T1000 (cell line): ENCODE measurements at regions not wholly inside any gene's neighbourhood (a gene's known extent, or its start where the extent isn't known, plus 50 kb on each side); places are given as distances from the start of the nearest gene placed in this dataset.

Experiments
- DNase-seq: peaks from one replicate; lab custom pipeline; 2025; ENCODE audit warnings: mixed read lengths; lab: John Stamatoyannopoulos, UW

DNA sequence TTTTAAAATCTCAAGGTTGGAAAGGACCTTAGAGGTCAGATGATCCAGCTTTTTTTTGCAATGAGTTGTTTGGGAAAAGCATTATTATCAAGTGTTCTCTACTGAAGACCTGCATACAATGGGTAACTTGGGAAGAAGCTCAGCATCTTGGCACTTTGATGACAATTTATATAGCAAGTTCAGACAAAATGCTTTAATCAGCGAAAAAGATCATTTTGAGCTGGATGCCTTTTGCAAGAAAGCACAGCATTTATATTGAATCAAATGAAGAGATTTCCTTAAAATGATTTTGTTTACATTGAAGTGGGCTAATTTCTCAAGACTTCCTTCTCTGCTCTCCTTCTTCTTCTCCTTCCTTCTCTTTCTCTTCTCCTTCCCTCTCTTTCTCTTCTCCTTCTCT lies 796.4 kb upstream of the CDH2 start:
- DNase-seq, result no peak

DNA sequence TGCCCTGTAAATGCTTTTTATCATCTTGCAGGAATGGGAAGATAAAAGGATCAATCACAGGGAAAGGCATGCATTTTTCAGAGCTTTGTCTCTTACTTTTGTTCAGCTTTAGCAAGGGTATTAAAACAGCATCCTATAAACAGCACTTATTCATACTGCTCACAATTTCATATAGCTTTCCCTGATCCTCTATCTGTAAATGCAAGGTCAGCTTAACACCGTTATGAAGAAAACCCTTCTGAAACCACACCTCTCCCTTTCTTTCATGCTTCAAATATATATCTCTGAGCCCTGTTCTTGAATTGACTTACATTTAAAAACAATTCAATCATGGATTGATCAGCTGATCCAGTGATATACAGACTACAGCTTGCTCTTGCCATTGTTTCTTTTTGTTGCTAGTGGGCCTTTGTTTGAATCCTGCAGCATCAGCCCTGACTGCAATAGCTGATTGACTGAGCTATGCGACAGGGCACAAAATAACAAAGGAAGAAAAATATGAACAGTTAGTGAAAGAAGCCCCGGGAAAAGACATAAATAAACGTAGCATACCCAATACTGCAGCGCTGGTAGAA lies 795.5 kb upstream of the CDH2 start:
- DNase-seq, result no peak

- no peak for DNase-seq
Observed at GRCh38 chr18:28963481-28963880, 786.6 kb upstream of the CDH2 start.

- no peak for DNase-seq
Observed at GRCh38 chr18:28961669-28962228, 784.8 kb upstream of the CDH2 start.

- DNase-seq, result no peak
Observed at GRCh38 chr18:28960146-28960545, 783.2 kb upstream of the CDH2 start.

DNA sequence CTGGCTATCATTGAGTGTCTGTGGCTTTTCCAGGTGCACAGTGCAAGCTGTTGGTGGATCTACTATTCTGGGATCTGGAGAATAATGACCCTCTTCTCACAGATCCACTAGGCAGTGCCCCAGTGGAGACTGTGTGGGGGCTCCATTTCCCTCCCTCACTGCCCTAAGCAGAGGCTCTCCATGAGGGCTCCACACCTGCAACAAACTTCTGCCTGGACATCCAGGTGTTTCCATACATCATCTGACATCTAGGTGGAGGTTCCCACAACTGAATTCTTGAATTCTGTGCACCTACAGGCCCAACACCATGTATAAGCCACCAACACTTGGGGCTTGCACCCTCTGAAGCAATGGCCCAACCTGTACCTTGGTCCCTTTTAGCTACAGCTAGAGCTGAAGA lies 775.4 kb upstream of the CDH2 start:
- DNase-seq, result no peak

DNA sequence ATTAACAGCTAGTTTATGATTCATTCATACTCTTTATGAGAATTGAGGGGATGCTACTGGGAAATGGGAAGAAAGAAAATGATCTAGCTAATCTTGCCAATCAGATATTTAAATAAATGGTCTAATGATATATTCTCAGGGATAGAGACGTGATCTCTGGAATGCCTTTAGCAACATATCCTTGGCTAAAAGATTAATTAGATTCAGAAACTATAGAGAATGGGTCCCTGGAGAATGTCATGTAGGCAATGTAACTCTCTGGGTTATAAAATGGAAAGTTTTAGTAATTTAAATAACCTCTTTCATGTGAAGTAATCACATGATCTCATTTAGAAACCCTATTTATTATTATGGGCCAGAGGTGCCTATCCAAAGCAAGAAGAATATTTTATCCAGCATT lies 771.0 kb upstream of the CDH2 start:
- DNase-seq, result no peak

DNA sequence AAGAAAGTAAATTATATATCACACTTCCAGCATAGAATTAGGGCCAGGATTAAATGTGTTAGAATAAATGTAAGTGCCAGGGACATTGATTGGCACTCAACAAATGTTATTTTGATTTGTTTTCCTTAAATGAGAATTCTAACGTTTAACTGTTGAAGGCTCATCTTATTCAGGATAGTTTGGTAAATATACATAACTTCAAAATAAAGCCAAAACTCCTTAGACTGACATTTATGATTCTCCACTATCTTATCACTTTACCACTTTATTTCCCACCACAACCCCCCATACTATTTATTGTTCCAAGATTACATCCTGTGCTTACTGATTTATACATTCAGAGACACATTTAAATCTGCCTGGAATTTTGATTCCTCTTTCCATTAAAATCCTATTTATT lies 769.5 kb upstream of the CDH2 start:
- DNase-seq, result no peak

DNA sequence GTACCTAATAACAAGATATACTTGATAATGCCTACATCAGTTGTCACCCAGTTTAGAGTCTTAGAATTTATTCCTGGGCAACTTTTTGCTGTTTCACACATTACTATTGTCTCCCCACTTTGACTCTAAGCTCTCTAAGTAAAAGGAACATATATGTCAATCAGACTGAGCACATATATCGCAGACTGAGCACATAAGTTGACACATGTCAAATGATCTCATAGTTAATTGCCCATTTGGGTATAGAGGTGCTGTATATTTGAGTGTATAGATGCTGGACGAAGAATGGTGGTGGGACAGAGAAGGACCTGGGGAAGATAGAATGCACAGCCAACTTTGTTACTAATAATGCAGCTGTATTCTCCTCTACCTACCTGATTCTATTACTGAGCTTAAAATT lies 746.0 kb upstream of the CDH2 start:
- DNase-seq, result no peak

- DNase-seq, result no peak
Observed at GRCh38 chr18:28916456-28916855, 739.5 kb upstream of the CDH2 start.

GRCh38 chr18:28905509-28905908 lies 728.6 kb upstream of the CDH2 start:
- DNase-seq, result no peak

DNA sequence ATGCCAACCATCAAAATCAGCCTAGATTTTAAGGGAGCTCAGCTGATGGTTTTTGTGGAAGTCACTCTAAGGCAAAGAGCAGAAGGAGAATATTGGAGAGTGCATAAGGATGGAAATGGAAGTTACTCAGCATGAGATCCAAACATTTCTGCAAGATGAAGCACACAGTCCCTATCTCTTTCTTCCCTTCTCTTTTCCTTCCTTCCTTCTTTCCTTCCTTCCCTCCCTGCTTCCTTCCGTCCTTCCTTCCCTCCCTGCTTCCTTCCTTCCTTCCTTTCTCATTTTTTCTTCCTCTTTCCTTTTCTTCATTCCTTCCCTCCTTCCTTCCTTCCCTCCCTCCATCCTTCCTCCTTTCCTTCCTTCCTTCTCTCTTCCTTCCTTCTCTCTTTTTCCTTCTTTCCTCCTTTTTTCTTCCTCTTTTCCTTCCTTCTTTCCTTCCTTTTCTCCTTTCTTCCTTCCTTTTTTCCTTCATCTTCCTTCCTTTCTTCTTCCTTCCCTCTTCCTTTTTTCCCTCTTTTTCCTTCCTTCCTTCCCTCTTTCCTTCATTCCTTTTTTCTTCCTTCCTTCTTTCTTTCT lies 727.9 kb upstream of the CDH2 start:
- no peak for DNase-seq

GRCh38 chr18:28903306-28903705 lies 726.4 kb upstream of the CDH2 start:
- no peak for DNase-seq

DNA sequence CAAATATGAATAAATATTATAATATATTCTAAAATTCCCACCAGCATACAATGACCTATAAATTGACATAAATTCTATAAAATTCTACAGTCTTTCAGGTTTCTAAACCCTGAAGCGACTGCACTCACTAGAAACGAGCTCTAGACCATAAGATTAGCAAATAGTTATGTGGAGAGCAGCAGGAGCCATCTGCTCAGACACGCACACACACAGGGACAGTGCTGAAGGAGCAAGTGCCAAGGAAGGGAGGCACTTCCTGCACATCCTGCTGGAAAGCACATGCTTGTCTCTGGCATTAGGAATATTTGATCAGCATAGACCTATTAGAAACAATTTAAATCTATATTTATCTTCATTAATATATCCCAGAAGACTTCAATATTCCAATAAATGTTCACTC lies 713.9 kb upstream of the CDH2 start:
- no peak for DNase-seq

- no peak for DNase-seq
Observed at GRCh38 chr18:28884304-28884703, 707.4 kb upstream of the CDH2 start.

DNA sequence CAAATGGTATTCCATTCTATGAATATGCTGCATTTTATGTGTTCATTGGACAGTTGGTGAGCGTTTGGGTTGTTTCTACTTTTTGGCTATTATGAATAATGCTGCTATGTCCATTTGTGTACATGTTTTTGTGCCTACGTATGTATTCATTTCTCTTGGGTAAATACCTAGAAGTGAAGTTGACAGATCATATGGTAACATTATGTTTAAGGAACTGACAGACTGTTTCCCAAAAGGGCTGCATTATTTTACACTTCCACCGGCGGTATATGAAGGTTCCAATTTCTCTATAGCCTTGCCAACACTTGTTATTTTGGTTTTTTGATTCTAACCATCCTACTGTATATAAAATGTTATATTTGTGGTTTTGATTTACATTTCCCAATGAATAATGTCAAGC lies 703.9 kb upstream of the CDH2 start:
- no peak for DNase-seq

GRCh38 chr18:28875059-28875458 lies 698.1 kb upstream of the CDH2 start:
- no peak for DNase-seq

DNA sequence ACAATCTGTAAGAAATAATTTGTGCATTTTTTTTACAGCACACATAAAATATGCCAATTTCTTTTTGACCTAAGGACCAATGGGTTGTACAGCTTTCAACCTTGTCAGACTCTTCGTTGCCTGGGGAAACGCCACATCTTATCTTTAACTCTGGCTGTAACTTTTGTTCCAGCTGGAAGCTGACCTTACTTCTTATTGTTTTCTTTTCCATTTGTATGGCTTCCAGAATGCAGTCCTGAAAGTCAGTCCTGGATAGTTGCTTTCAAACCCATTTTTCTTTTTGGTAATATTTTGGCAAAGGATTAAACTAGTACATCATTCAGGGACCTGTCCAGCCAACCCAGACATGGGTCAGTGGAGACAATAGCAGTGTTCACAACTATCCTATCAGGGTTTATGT lies 686.5 kb upstream of the CDH2 start:
- no peak for DNase-seq

DNA sequence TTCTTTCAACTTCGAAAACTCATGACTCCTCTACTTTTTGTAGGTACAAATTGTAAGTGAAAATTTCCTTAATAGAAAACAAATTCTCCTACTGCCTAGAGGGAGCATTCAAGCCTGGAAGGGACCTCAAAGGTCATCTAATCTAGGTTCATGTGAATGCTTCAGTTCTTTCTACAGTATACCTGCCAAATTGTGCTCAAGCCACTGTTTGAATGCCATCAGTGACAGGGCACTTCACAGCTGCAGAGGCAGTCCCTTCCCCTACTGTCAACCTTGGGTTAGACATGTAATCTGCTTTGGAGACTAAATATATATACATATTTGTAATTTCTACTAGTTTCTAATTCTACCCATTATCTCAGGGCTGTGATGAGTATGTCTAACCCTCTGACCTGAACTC lies 681.3 kb upstream of the CDH2 start:
- DNase-seq, result no peak

DNA sequence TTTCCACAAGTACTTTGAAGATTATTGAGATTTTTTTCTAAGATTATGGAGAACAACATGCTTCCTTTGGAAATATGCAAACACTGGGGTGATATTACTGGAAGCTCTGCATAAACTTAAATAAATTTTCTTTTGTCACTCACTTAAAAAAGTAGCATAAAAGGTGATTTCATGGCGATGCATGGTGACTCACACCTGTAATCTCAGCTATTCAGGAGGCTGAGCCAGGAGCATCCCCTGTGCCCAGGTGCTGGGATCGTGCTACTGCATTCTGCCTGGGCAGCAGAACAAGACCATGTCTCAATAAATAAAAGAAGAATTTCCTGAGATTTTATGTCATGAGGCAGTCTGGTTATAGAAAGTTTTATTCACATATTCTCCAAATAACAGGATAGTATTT lies 679.1 kb upstream of the CDH2 start:
- no peak for DNase-seq

GRCh38 chr18:28855524-28855923 lies 678.6 kb upstream of the CDH2 start:
- no peak for DNase-seq

DNA sequence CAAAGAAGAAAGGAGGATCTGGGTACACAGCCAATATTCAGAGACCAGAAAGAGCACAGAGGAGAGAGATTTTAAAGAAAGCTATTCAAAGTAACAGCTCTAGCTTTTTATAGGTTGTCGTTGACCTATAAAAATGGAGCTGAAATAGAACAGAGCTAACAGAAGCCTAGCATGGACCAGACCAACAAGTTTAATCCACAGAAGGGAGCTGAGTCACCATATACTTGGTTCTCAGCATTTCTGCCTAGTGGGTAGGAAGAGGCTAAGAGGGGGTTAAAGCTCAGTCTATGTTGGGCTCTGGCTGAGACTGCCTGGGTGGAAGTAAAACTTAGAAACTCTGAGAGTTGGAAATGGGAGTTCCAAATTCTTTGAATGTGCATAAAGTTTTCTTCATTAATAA lies 678.0 kb upstream of the CDH2 start:
- no peak for DNase-seq

DNA sequence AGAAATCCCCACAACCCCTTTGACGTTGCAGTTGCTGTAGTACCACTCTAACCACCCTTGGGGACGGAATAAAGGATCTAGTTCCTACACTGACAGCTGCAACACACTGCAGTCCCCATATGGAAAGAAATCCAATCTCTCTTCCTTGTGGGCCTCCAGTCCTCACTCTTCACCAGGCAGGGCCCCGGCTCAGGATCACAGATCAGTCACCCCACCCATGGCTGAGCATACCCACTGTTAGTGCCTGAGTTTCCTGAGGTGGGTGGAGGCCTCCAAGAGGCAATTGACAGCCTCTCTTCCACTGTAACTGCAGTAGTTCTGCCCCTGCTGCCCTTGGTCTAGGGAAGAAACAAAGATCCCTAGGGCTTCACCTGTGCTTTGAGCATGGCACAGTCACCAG lies 670.0 kb upstream of the CDH2 start:
- DNase-seq, result no peak

- no peak for DNase-seq
Observed at GRCh38 chr18:28837100-28837499, 660.2 kb upstream of the CDH2 start.
